ENCODE measurements at regions not wholly inside any gene's neighbourhood (a gene's known extent, or its start where the extent isn't known, plus 50 kb on each side); places are given as distances from the start of the nearest gene placed in this dataset.

- H3K4me3 ChIP-seq (ENCODE audit: low read depth, low read length), result no peak overlapping the region
- DNase-seq (ENCODE audit: low read depth), result no peak
- H3K27me3 ChIP-seq (ENCODE audit: control insufficient read depth, insufficient read depth, low read length), result no peaks in the 10 kb centered on the region
- TF ChIP-seq CTCF (IDR thresholded peaks at IDR 0.05; ENCODE audit: insufficient read depth, low read length, severe bottlenecking), result no peak
- H3K36me3 ChIP-seq (ENCODE audit: control insufficient read depth, insufficient read depth, low read length), result no peaks in the 10 kb centered on the region
- no peak for FAIRE-seq
These were observed 307.7 kb downstream of the MMUT start for GRCh38 chr6:49155316-49155715.

GRCh38 chr6:49151957-49152356 lies 311.1 kb downstream of the MMUT start:
- DNase-seq (ENCODE audit: low read depth) (no peak), FAIRE-seq (no peak)
- Histone ChIP-seq H3K27me3 (ENCODE audit: control insufficient read depth, insufficient read depth, low read length) (no peaks in the 10 kb centered on the region), H3K36me3 (ENCODE audit: control insufficient read depth, insufficient read depth, low read length) (no peaks in the 10 kb centered on the region), H3K4me3 (ENCODE audit: low read depth, low read length) (no peak overlapping the region)
- TF ChIP-seq CTCF (IDR thresholded peaks at IDR 0.05; ENCODE audit: insufficient read depth, low read length, severe bottlenecking), result no peak

- H3K36me3 ChIP-seq (ENCODE audit: control insufficient read depth, insufficient read depth, low read length), result no peaks in the 10 kb centered on the region
- DNase-seq (ENCODE audit: low read depth), result no peak
- H3K27me3 ChIP-seq (ENCODE audit: control insufficient read depth, insufficient read depth, low read length), result no peaks in the 10 kb centered on the region
- TF ChIP-seq CTCF (IDR thresholded peaks at IDR 0.05; ENCODE audit: insufficient read depth, low read length, severe bottlenecking), result no peak
- no peak overlapping the region for H3K4me3 ChIP-seq (ENCODE audit: low read depth, low read length)
- no peak for FAIRE-seq
These were observed 311.6 kb downstream of the MMUT start for GRCh38 chr6:49151461-49151860.

- H3K4me3 ChIP-seq (ENCODE audit: low read depth, low read length), result no peak overlapping the region
- H3K27me3 ChIP-seq (ENCODE audit: control insufficient read depth, insufficient read depth, low read length), result no peaks in the 10 kb centered on the region
- DNase-seq (ENCODE audit: low read depth) (no peak), FAIRE-seq (no peak)
- H3K36me3 ChIP-seq (ENCODE audit: control insufficient read depth, insufficient read depth, low read length), result no peaks in the 10 kb centered on the region
- TF ChIP-seq CTCF (IDR thresholded peaks at IDR 0.05; ENCODE audit: insufficient read depth, low read length, severe bottlenecking), result no peak
These were observed 312.0 kb downstream of the MMUT start for GRCh38 chr6:49151033-49151432.

- Histone ChIP-seq H3K27me3 (ENCODE audit: control insufficient read depth, insufficient read depth, low read length) (no peaks in the 10 kb centered on the region), H3K4me3 (ENCODE audit: low read depth, low read length) (no peak overlapping the region), H3K36me3 (ENCODE audit: control insufficient read depth, insufficient read depth, low read length) (no peaks in the 10 kb centered on the region)
- DNase-seq (ENCODE audit: low read depth), result no peak
- FAIRE-seq, result no peak
- no peak for TF ChIP-seq CTCF (IDR thresholded peaks at IDR 0.05; ENCODE audit: insufficient read depth, low read length, severe bottlenecking)
These were observed 317.8 kb downstream of the MMUT start for GRCh38 chr6:49145280-49145679.

- TF ChIP-seq CTCF (IDR thresholded peaks at IDR 0.05; ENCODE audit: insufficient read depth, low read length, severe bottlenecking), result no peak
- DNase-seq (ENCODE audit: low read depth) (no peak), FAIRE-seq (no peak)
- Histone ChIP-seq H3K36me3 (ENCODE audit: control insufficient read depth, insufficient read depth, low read length) (no peaks in the 10 kb centered on the region), H3K27me3 (ENCODE audit: control insufficient read depth, insufficient read depth, low read length) (no peaks in the 10 kb centered on the region), H3K4me3 (ENCODE audit: low read depth, low read length) (no peak overlapping the region)
These were observed 320.5 kb downstream of the MMUT start for GRCh38 chr6:49142421-49143151.
